Caki2 (cell line): ENCODE measurements at regions not wholly inside any gene's neighbourhood (a gene's known extent, or its start where the extent isn't known, plus 50 kb on each side); places are given as distances from the start of the nearest gene placed in this dataset.
"Not testable (repeated sequence)": the region's sequence is repeated elsewhere in the genome, so short reads cannot be mapped to it uniquely, and the experiment has no call there.

ENCODE experiments used
- DNase-seq: peaks from one replicate; pipeline ENCODE4 v3.0.0-alpha.2; 2015; ENCODE audit warnings: low read depth
- in situ Hi-C: cut with HindIII; loops from 2 replicates; pipeline ENCODE4 v1.10.0; 2016; ENCODE audit warnings: low sequenced_read_pairs, low pct_unique_long_range_greater_than_20kb, mixed read lengths

- in situ Hi-C loops, result no loop called here
- no peak for DNase-seq
These were observed 1258.4 kb downstream of the FAM133A start for GRCh38 chrX:94932278-94932965.

- in situ Hi-C loops, result no loop called here
- no peak for DNase-seq
These were observed 1262.7 kb downstream of the FAM133A start for GRCh38 chrX:94936722-94937121.

GRCh38 chrX:94937491-94937890, 1263.5 kb downstream of the FAM133A start:
- in situ Hi-C loops, result no loop called here
- no peak for DNase-seq

- in situ Hi-C loops, result no loop called here
- no peak for DNase-seq
These were observed 1268.6 kb downstream of the FAM133A start for GRCh38 chrX:94942603-94943002.

- DNase-seq, in situ Hi-C loops: not testable (repeated sequence)
These were observed 1272.1 kb downstream of the FAM133A start for GRCh38 chrX:94946137-94946536.

GRCh38 chrX:94961730-94962129, 1287.7 kb downstream of the FAM133A start:
- in situ Hi-C loops, result no loop called here
- peak; percentile 36 for DNase-seq

- DNase-seq, result peak; percentile 4
- in situ Hi-C loops, result no loop called here
These were observed 1303.6 kb downstream of the FAM133A start for GRCh38 chrX:94977562-94977961.

GRCh38 chrX:94977986-94978385, 1304.0 kb downstream of the FAM133A start:
- no peak for DNase-seq
- in situ Hi-C loops, result no loop called here
